HG02571 (cell line): ENCODE measurements at regions not wholly inside any gene's neighbourhood (a gene's known extent, or its start where the extent isn't known, plus 50 kb on each side); places are given as distances from the start of the nearest gene placed in this dataset.

Experiments used
- ATAC-seq: cut with Tn5 transposase; IDR thresholded peaks from one replicate; pipeline ENCODE4 v1.9.1; 2021; ENCODE audit warnings: mild to moderate bottlenecking, moderate library complexity; ENCODE audit not compliant: unreplicated experiment

DNA sequence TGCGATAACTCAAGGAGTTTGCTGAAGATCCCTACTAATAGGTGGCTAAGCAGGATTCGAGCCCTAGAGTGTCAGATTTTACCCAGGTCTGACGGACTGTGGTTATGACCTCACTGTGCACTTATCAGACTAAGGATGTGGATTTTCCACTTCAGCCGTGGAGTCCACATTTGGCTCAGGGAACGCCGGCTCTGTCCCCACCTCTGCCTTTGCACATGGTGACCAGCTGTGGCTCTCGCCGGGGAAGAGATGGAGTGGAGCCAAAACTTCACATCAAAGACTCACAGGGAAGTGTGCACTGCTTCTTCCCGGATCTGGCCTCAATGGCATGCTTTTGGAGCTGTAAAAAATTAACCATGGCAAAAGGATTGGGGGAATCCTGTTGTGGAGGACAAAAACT is 249.3 kb upstream of the APCDD1 start:
- no peak for ATAC-seq

DNA sequence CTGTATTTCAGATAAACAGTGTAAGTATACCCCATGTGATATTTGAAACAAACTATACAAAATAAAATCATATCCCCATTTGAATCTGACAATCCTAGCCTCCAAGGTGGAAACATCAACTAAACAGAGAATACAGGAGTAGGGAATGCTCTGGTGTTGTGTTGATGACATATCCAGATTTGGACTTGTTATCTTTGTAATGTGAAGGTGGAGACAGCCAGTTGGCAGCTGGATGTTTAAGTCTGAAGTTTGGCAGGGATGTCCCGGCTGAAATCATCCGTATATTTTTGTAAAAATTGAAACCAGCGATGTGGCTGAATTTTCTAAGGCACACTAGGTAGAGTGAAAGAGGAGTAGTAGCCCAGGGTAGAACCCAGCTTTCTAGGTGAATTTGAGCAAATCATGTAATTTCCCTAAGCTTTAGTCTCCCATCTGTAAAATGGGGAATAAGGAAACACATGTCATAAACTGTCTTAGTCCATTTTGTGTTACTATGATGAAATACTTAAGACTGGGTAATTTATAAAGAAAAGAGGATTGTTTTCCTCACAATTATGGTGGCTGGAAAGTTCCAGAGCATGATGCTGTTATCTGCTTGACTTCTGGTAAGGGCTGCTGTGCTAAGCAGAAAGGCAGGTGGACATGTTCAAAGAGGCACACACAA is 246.6 kb upstream of the APCDD1 start:
- no peak for ATAC-seq

DNA sequence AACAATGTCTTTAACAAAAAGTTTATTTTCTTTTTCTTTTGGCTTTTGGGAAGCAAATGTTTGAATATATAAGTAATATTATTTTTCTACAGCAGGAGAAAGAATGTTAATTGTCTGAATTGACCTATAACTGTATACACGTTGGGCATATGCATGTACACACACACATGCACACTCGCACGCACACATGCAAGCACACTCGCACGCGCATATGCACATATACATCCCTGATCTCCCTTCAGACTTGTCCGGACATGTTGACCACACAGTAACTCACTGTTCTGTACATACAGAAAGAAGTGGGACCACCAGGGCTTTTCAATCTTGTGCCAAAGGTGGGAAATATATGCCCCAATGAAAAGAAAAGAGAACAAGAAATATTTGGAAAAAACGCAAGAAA is 245.1 kb upstream of the APCDD1 start:
- no peak for ATAC-seq

DNA sequence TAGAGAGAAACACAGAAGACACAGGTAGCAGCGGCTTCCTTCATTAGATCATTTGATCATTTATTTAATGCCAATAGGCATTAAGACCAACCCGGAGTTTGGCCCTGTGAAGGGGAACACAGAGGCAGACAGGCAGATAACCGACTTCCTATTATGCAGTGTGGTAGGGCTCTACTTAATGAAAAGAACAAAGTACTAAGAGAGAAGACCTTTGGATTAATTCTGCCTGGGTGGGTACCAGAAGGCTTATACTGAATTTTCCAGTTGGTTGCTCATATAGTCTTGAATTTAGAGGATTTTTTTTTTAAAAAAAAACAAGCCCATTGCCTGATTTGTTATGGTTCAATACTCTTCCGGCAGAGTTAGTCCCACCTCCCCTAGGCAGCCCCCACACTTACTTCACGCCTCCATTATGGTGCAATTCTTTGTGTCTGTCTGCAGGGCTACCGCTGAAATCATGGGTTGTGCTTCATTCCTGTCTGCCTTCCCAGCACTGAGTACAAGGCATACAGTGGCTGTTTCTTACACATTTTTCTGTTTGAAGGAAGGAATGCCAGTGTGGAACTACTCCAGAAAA is 244.3 kb upstream of the APCDD1 start:
- no peak for ATAC-seq

DNA sequence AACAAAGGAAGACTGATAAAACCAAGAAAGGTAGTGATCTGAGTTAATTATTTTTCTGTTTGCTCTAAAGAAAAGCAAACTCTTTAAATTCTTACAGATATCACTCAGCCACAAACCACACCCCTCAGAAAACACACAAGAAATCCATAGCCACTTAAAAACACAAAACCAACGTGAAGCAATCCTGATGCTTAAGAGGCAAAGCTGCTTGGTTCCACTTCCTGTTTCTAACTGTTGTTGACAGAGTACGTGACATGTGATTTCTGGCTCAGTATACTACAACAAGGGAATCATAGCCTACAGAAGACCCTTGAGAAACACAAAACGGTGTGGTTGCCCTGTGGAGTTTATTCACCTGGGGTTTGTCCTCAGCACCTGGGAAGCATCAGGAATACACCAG is 240.9 kb upstream of the APCDD1 start:
- no peak for ATAC-seq

DNA sequence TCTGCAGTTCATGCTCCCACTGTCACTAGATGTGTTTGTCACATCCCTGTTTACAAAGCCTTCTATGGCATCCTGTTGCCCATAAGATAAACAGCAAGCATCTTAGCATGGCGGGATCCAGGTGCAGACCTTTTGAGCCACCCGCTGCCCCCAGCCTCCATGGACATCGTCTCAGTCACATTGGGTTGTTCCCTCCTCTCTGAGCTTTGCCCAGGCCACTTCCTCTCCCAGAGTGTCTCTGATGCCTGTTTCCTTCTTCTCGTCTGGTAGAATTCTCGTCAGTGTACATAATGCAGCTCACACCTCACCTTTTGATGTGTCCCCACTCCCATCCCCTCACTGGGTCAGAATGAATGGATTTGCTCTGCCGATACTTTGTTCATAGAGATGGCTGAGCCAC is 239.0 kb upstream of the APCDD1 start:
- no peak for ATAC-seq

DNA sequence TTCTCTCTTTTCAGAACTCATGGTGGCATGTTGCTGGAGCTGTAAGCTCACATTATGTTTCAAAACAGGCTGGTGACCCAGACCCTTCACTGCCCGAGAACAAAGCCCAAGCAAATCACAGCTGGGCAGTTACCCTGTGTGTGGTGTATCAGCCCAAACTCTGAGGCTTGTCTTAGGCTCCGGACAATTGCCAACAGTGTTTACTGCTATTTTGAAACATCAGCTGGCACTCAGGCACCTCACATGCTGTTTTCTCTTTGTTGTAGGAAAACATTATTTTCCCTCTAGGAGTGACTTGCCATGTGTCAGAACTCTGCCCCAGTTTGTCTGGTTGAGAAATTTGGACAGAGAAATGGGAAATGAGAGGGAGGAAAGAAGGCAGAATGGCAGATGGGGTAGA is 237.6 kb upstream of the APCDD1 start:
- ATAC-seq: no peak

DNA sequence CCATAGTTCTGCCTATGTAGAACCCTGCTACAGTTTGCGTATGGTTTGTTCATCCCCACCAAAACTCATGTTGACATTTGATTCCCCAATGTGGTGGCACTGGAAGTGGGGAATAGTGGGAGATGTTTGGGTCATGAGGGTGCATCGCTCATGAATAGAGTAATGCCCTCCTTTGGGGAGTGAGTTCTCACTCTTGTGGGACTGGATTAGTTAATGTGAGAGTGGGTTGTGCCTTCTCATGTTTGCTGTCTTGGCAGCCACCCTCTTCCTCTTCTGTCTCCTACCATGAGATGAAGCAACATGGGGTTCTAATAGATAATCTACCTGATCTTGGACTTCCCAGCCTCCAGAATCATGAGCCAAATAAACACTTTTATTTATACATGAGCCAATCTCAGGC is 237.2 kb upstream of the APCDD1 start:
- no peak for ATAC-seq

DNA sequence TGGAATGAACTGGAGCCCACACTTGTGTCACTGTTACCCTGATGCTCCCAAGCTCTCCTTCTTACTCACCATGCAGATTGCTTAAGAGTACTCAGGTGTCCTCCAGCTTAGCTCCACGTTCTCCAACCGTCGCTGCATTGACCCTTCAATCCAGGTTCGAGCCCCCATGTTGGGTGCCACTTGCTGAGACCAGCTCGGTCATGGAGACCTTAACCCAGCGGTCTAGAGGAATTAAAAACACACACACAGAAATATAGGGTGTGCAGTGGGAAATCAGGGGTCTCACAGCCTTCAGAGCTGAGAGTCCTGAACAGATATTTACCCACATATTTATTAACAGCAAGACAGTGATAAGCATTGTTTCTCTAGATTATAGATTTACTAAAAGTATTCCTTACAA is 229.1 kb upstream of the APCDD1 start:
- ATAC-seq: no peak

DNA sequence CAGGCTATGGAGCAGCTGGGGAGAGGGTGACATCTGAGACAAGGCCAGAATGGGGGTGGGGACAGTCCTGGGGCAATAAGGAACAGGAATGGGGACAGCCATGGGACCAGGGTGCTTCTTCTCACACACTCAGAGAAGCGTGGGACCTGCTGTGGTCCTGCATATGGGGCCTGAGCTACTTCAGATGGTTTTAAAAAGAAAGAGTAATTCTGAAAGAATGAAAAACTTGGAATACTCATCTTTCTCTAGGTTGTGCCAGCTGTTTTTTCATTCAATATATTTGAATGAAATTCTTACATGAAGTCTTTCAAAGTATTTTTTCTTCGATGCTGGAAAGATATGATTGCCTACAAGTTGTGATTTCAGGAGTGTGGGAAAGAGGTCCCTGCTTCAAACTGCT is 227.5 kb upstream of the APCDD1 start:
- no peak for ATAC-seq

DNA sequence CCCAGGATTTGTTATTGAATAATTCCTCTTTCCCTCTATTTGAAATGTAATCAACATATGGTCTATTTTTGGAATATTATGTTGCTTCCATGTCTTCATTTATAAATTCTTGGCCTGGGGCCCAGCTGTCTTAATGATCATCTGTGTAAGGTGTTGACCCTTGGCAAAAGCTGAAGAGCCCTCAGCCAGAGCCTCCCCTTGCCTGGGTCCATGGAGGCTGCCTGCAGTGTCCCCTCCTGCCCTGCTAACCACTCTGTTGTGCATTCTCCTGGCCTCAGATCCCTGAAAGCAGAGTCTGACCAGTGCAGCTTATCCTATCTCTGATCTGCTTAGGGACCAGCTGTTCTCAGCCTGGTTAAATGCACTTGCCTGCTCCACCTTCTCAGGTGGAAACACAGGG is 226.1 kb upstream of the APCDD1 start:
- no peak for ATAC-seq

DNA sequence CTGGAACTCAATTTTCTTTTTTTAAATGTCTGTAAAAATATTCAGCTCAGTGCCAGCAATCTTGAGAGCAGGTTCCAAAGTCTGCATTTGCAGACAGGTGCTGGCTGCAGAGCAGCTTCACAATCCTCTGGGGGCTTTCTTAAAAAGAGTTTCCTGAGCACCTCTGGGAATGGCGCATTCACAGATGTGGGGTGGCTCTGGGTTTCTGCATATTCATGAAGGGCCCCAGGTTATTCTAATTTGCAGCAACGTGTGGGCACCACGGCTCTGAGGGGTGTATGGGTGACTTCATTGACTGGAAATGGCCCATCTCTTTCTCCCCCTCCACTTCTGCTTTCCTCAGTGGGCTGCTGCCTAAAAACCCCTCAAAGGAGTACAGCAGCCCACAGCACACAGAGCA is 225.0 kb upstream of the APCDD1 start:
- ATAC-seq: no peak

DNA sequence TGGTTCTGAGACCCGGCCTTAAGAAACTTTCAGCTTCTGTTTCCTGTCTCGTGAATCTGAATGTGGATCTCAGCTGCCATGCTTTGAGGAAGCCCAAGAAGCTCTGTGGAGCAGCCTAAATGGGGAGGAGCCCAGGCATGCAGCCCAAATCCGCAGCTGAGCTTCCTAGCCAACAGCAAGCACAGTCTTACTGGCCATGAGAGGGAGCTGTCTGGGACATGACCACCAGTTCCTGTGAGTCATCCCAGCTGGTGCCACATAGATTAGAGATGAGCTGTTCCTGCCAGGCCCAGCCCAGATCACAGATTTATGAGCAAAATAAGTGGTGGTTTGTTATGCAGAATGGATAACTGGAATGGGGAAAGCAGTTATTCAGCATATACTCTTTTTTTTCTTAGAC is 224.4 kb upstream of the APCDD1 start:
- no peak for ATAC-seq

DNA sequence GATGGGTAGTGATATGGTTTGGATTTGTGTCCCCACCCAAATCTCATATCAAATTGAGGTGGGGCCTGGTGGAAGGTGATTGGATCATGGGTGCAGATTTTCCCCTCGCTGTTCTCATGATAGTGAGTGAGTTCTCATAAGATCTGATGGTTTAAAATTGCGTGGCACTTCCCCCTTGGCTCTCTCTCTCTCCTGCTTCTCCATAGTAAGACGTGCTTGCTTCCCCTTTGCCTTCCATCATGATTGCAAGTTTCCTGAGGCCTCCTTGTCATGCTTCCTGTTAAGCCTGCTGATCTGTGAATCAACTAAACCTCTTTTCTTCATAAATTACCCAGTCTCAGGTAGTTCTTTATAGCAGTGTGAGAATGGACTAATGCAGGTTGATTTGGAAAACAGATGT is 223.2 kb upstream of the APCDD1 start:
- no peak for ATAC-seq

DNA sequence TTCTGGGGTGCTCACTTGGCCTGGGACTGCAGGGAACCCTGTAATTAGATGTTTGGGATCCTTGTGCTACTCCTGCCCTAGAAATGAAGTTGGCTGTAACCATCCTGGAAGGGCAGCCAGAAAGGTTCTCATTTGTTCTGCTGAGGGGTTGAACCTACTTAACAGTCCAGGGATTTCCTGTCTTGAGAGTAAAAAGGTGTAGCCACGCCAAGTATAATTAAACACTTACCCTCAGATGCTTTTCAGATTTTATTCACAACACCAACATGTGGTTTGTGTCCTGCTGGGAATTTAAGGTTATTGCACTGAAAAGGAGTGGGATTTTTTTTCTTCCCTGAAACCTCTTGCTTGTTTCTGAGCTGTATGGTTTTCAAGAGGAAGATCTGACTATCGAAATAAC is 222.4 kb upstream of the APCDD1 start:
- ATAC-seq: no peak

DNA sequence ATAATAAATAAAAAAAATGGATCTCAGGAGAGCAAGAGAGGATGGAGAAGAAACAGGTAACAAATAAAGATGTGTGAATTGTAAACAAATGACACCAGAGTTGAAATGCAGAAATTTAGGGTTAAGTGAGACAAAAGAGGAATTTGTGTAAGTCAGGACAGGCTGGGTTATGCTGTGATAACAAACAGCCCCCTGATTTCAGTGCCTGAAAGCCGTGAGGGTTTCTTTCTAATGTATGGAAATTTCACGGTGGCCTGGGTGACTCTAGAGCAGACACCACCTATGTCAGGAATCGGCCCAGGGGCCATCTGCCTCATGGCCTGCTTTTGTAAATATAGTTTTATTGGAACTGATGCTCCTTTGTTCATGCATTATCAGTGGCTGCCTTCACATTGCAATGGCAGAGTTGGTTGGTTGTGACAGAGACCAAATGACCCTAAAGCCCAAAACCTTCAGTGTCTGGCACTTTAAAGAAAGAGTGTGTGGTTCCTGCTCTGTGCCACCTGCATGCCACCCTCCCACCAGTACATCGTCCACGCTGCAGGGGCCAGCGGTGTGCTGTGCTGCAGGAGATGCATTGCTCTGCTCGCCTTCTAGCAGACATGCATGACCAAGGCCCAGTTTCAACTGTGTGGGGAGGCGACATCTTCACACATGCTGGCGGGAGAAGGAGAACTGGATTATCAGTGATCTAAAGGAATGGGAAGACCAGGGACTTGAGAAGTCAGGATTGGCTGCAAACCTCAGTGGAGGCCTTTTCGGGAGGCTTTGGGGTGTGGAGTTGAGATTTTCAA is 221.2 kb upstream of the APCDD1 start:
- ATAC-seq: no peak

DNA sequence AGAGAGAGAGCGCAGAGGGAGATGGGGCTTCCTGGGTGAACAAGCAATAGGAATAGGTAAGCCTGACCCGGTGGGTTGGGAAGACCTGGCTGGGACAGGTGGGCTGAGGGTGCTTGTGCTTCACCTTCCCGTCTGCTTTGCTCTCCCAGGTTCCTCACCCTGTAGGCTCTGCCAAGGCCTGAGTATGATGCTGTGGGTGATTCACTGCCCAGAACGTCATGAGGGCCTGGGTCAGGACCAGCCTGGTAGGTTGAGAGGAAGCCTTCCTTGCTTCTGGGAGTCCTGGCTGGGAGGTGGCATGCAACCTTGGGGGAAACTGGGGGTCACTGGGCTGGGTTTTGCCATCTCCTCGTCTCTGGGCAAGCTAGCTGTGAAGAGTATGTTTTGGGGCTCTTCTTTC is 220.2 kb upstream of the APCDD1 start:
- no peak for ATAC-seq

DNA sequence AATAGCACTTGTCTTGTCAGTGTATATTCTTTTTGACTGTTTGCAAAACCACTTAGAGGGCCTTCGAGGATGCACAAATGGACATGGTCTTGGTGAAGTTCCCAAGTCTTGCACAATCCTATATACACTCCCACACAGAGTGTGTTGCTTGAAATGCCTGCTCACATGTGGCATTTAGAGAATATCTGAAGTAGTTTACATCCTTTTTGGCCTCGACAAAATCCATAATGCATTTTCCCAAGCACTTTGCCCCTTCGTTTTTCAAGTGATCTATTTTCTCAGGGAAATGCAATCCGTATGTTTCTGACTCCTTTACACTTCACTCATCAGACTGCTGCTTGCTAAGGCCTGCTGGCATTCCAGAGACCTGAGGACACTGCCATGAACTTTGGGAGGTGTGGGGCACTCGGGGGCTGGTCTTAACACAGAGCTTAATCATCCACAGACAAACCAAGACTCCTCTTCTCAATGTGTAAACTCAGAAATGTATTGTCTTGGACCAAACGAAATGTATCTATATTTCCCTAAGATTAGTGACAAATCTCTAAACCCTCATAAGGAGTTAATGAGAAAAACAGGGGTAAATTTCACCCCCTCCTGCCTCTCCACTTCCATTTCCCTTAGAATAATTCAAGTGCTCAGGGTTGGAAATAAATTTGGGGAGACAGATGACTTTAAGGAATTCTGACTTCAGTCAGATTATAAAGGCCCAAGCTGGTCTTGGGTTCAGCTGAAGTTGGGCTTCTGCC is 219.3 kb upstream of the APCDD1 start:
- ATAC-seq: no peak

DNA sequence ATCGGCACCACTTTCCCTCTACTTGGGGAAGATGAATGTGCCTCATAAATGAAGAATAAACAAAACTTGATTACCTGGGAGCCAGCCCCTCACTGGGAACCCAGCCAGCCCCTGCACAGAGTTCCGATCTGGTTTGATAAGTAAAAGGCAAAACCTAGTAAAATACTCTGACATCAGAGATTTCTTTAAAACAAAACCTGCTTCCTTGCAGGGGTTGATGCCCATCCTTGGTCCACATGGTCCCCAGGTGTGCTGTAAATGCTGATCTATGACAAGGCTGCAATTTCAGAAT is 218.8 kb upstream of the APCDD1 start:
- no peak for ATAC-seq

DNA sequence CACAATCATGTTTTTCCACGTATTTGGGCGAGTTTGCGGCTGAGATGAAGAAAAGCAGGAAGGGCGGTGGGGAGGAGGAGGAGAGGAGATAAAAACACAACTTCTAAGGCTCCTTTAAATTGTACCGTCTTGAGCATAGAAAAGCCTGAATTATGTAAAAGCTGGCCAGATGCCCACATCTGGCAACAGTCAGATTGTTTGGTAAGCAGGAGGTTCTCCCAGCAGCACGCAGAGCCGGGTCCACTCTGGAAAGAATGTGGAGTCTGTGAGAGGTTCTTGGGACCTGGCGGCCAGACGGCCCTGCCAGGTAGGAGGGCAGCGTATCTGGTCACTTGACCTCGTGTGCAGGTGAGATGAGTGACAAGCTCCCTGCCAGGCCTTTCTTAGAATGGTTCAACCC is 215.3 kb upstream of the APCDD1 start:
- no peak for ATAC-seq

DNA sequence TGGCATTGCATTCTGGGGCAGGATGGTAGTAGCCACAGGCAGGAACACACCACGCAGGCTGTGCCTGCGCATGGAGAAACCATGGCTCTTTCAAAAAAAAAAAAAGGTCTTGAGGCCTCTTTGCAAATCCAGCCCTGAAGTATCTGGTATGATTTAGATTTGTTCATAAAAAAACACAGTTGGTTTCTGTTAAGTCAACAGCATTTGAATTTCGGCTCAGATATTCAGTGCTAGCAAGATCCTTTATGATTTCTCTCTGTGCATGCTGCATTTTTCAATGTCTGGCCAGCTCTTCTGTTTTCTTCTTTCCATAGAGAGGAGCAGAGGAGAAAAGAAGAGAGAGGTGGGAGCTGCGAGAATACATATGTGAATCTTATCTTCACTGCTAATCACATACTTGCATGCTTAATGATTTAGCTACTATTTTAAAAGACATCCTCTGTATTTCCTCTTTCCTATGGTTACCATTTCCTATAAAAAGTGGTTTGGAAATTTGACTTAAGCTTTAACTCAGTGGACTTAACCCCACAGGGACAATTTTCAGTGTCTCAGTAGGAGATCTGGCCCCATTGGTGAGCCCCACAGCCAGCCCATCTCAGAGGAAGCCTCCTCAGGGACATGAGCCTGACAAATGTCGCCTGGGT is 214.3 kb upstream of the APCDD1 start:
- no peak for ATAC-seq
